Stimulated activated CD4-positive, alpha-beta T cell treated with anti-CD3 and anti-CD28 coated beads, Interleukin-4, amount 100 ng/mL, for 24 hours (primary cell): ENCODE measurements at regions not wholly inside any gene's neighbourhood (a gene's known extent, or its start where the extent isn't known, plus 50 kb on each side); places are given as distances from the start of the nearest gene placed in this dataset.
"Not testable (repeated sequence)": the region's sequence is repeated elsewhere in the genome, so short reads cannot be mapped to it uniquely, and the experiment has no call there.

Experiments used
- DNase-seq: peaks from one replicate; pipeline ENCODE4 v3.0.0-alpha.2; 2020

GRCh38 chr6:15827496-15828255 lies 164.8 kb upstream of the DTNBP1 start:
- DNase-seq = no peak

- no peak for DNase-seq
These were observed 164.0 kb upstream of the DTNBP1 start for GRCh38 chr6:15826814-15827318.

GRCh38 chr6:15825332-15825930 lies 162.6 kb upstream of the DTNBP1 start:
- no peak for DNase-seq

DNA sequence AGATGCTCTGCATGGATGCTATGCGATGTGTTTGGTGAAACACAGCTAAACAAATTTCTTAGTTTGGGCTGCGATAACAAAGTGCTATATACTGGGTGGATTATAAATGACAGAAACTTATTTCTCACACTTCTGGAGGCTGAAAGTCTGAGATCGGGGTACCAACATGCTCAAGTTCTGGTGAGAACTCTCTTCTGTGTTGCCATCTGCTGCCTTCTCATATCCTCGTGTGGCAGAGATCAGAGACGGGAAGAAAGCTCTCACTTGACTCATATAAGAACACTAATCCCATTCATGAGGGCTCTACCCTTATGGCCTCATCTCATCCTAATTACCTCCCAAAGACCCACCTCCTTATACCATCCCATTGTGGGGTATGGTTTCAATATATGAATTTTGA lies 162.0 kb upstream of the DTNBP1 start:
- no peak for DNase-seq

DNA sequence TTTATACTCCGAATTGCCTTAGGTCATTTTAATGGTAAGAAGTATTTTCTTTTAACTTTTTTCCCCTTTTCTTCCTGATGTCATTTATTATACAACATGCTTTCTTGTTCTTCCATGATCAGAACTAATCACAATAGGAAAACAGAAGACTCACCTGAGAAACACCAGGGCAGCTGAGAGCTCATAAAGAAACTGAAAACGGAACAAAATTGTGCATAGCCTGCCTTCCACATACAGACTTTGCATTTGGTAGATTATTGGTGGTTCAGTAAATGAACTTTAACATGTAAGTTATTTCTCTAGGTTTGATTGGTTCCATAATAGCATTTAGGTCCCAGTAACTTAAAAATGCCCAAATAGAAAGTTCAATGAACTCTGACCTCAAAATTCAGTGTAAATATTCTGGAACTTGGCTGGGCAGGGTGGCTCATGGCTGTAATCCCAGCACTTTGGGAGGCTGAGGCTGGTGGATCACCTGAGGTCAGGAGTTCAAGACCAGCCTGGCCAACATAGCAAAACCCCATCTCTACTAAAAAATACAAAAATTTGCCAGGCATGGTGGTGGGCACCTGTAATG lies 161.1 kb upstream of the DTNBP1 start:
- no peak for DNase-seq

DNA sequence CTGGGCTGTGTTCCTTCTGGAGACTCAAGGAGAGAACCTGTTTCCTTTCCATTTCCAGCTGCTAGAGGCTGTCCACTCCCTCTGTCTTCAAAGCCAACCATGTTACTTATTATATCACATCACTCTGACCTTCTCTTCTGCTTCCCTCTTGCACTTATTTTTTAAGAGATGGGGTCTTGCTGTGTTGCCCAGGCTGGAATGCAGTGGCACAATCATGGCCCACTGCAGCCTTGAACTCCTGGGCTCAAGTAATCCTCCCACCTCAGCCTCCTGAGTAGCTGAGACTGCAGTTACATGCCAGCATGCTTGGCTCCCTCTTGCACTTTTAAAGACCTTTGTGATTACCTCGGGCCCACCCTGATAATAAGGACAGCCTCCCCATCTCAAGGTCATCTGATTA lies 160.0 kb upstream of the DTNBP1 start:
- DNase-seq = no peak

DNA sequence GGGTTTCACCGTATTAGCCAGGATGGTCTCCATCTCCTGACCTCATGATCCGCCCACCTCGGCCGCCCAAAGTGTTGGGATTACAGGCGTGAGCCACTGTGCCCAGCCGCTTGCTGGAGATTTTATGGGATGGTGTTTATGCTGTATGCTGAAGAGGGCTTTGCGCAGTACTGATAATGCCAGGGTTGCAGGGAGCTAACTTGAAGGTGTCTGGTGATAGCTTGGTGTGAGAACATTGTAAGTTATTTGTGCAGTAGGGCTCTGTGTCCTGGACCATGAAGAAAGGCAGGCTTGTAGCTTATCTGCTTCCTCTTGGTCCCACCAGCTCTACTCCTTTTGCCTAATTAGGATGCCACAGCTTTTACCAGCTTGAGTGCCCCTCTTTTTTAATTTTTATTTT lies 157.0 kb upstream of the DTNBP1 start:
- no peak for DNase-seq

GRCh38 chr6:15819226-15819625 lies 156.4 kb upstream of the DTNBP1 start:
- DNase-seq = no peak

DNA sequence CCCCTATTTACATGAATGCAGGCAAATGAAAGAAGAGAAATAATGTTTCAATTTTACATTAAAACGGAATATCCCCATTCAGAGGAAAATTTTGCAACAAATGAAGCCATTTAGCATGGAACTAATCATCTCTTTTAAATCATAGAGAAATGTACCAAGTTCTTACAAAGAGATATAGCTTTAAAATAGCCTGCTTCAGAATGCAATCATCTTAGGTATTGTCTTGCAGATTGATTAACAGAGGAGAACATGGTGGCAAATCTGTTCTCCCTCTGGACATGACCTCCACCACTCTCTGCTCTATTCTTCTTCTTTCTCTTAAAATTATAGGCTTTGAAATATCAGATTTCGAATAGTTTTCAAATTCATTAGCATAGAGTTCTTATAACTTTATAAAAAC lies 155.7 kb upstream of the DTNBP1 start:
- no peak for DNase-seq

- DNase-seq = no peak
These were observed 155.2 kb upstream of the DTNBP1 start for GRCh38 chr6:15818044-15818443.

DNA sequence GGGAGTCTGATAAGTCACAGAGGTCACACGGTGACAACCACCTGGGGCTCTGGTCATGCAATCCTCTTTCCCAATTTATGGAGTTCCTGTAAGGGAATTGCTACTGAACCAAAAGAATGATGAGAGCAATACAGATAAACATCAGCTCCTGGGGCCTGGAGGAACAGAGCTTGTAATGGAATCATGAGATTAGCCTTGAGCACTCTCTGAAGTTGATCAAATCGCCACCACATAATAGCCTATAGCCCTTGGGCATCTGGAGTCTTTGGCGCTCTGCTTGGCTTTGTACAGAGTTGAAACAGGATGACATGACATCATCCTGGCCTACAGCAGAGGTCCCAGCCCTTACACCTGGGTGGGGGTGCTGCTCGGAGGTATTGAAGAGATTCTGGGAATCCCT lies 154.3 kb upstream of the DTNBP1 start:
- no peak for DNase-seq

GRCh38 chr6:15816661-15817060 lies 153.8 kb upstream of the DTNBP1 start:
- no peak for DNase-seq

GRCh38 chr6:15813698-15814097 lies 150.9 kb upstream of the DTNBP1 start:
- DNase-seq = not testable (repeated sequence)

DNA sequence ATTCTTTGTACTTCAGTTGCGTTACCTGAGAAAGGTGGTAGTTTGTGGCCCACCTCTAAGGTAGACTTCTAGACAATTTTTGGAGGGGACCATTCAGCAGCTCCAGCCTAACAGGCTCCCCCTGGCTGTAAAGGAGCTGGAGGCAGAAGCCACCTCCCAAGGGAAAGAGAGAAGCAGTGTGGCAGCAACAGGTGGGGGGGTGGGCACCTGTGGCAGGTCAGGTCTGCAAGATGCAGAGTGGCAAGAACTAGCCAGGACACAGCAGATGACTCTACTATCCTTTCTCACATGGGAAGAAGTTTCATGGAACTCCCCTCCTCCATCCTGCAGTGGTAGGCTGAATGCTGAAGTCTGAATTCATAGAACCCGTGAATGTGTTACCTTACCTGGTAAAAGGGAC lies 148.3 kb upstream of the DTNBP1 start:
- DNase-seq = no peak

DNA sequence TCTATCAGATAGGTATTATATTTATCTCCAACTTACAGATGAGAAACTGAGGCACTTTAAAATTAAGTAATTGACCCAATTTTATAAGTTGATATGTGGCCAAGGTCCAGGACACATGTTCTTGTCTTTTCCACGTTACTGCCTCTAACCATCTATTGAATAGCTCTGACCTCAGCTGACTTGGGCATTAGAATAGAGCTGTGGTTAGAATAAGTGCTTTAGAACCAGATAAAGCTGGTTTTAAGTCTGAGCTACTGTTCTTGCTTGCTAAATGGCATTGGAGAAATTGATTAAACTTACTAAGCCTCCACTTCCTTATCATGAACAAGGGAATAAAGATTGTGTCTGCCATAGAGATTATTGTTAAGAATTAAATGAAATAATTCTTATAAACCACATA lies 147.8 kb upstream of the DTNBP1 start:
- no peak for DNase-seq

- no peak for DNase-seq
These were observed 146.5 kb upstream of the DTNBP1 start for GRCh38 chr6:15809367-15809766.

DNA sequence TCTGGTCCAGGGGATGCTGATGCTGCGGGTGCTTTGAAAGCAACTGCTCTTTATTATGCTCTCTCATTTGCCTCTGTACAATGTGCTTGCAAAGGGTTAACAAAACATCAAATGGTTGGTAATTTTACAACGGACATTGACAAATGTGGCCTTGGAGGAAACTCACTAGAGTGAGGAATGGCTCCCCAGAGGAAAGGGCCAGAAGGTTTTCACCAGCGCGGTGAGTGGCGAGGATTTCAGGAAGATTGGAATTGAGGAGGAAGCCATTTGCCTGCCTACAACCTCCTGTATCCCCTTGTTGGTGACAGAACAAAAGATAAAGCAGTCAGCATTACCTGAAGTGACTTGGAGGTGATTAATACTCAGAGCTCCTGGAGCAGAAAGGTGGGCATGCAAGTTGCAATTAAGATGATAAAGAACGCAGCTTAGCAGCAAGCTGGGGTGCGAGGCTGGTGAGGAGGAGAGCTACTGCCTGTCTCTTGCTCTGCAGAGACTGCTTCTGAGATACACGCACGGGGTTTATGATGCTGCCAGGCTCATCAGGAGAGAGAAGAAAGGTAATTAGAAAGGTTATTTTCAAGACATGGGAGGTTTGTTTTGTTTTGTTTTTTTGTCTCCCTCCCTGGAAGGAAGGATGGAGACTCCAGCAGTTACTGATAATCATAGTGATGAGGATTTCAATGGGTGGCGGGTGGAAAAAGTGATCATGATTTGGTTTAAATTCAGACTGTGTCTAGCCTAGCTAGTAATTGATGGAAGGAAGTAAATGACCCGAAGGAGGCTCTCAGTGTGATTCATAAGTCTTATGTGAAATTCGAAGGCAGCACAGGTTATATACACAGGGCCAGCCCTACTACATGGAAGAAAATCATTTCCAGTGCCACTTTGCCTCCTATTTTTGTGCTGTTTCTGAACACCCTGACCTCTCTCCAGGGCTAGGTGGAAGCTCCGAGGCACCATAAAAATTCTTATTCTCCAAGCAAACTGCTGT lies 141.6 kb upstream of the DTNBP1 start:
- DNase-seq = no peak

GRCh38 chr6:15802466-15802865 lies 139.6 kb upstream of the DTNBP1 start:
- DNase-seq = no peak

- DNase-seq = no peak
These were observed 139.1 kb upstream of the DTNBP1 start for GRCh38 chr6:15801912-15802311.

DNA sequence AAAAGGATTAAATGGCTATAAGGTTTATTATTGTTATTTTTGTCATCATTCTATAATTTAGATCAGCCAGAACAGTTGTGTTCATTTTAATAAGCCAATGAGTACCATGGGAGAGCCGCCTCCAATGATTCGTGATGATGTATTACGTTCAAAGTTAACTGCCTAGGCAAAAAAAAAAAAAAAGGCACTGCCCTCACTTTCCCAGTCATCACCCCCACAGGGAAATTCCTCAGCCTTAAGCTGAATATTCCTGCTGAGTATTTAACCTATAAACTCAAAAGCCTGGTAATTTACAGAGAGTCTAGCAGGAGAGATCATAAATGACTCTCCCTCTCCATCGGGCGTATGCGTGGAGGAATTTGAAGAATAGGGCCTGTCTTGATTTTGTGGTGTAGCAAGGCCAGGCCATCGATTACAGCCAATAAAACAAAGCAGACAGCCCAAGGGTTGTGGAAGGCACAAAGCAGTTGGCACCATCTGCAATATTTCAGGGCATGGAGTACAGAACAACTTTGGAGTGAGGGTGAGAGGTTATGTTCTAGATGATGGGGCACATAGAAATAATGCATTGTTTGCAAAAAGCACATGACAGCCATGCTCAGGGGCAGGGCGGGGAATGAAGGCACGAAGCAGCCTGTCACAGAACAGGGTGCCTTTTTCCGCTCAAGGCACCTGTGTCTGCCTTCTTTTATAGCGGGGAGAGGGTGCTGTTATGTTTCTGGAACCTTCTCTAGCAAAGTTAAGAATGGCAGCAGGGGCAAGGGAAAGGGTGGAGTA lies 138.2 kb upstream of the DTNBP1 start:
- DNase-seq = no peak

GRCh38 chr6:15798533-15799255 lies 135.9 kb upstream of the DTNBP1 start:
- DNase-seq = no peak

- no peak for DNase-seq
These were observed 134.0 kb upstream of the DTNBP1 start for GRCh38 chr6:15796844-15797243.
